NCI-H524 treated with DMSO at 0.1 percent for 48 hours (cell line): ENCODE measurements at regions not wholly inside any gene's neighbourhood (a gene's known extent, or its start where the extent isn't known, plus 50 kb on each side); places are given as distances from the start of the nearest gene placed in this dataset.

Experiments used
- DNase-seq: peaks from one replicate; lab custom pipeline; 2025; lab: John Stamatoyannopoulos, UW

GRCh38 chr3:176430244-176431037 is 766.8 kb downstream of the TBL1XR1 start:
- peak; percentile 49 for DNase-seq

GRCh38 chr3:176428552-176428951 is 768.7 kb downstream of the TBL1XR1 start:
- no peak for DNase-seq

DNA sequence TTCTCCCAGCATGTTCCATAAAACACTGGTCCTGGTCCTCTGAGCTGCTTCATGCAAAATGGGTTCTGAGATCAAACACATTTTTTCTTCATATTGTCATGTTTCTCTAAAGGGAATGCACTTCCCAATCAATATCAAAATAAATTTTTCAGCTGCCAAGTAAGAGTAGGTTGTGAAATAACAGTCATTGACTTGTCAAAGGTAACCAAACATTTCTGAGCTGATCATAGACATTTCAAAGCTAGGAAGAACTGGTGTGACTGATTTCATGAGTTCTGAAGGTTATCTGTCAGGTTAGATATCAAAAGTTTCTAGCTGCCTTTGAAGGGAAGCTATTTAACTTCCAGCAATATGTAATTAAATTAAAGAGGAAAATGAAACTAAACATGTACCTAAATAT is 770.9 kb downstream of the TBL1XR1 start:
- DNase-seq: no peak

DNA sequence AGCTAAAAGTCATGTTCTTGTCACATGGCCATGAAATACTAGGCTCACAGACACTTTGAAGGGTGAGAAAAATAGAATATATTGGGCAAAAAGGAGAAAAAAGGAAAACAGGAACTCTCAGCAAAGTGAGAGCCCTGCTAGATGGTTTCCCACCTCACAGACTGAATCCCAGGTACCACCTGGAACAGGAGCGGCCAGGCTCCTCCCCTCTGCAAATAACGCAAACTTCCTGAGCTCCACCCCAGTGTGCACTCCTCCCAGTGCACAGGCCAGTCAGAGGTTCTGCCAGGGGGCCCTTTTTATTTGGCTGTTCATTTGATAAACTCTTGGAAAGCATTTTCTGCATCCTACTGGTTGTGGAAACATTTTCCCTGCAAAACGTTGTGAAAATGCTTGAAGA is 780.4 kb downstream of the TBL1XR1 start:
- DNase-seq: no peak

DNA sequence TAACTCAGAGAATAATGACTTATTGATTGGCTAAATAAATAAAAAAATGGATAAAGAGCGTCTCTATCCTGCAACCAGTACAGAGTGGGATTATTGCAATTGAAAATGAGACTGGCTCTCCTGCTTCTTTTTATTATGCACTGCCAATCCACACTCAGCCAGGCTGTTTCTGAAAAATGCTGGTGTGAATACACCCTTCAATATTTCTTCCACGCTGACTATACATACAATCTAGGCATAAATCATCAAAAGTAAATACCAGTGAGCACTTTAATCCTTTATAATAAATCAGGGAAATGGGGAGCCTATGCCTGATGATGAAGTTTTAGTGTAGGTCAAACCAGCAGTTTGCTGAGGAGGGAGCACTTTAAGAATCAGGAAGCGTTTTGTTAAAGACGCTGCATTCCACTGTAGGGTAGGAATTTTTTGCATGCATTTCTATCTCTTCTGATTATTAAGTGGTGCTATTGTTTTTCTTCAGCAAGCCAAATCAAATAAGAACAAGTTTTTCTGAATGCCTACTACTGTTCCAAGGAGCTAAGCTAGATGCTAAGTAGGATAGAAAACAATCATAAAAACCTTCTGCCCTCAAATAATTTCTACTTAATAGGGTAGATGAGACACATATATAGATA is 781.5 kb downstream of the TBL1XR1 start:
- no peak for DNase-seq

DNA sequence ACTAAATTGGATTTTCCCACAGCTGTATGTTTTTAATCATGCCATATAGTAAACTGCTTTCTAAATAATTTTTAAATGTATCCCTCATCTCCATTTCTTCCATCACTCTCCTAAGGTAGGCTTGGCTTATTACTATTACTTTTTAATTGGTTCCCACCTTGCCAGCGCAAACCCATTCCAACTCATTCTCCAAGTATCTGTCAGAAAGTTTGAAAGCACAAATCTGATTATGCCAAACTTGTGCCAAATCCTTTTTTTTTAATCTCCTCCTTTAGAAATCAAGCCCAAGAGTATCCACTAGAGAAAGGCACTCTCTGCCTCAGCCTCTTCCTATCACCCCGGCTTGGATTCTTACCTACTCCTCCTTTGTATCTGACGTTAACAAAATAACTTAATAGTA is 784.5 kb downstream of the TBL1XR1 start:
- no peak for DNase-seq

- no peak for DNase-seq
Observed at GRCh38 chr3:176403531-176403930, 793.8 kb downstream of the TBL1XR1 start.

DNA sequence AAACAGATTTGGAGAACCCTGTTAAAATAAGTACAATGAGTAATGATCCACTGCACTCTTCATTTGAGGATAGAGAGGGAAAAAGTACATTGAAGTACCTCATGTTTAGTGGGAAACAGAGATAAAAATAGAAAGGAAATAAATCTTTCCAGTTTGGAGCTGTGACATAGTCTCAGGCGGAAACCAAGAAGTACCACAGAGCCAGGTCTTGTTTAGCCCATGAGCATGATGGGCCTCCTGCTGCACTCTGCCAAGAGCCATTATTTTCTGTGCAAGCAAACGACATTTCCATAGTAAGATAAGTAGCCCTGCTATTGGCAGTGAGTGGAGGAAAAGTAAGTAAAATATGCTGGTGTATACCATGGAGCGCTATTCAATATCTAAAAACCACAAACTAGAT is 796.1 kb downstream of the TBL1XR1 start:
- no peak for DNase-seq

- no peak for DNase-seq
Observed at GRCh38 chr3:176399193-176399592, 798.1 kb downstream of the TBL1XR1 start.

- no peak for DNase-seq
Observed at GRCh38 chr3:176395240-176395639, 802.0 kb downstream of the TBL1XR1 start.

- DNase-seq: no peak
Observed at GRCh38 chr3:176378789-176379188, 818.5 kb downstream of the TBL1XR1 start.

DNA sequence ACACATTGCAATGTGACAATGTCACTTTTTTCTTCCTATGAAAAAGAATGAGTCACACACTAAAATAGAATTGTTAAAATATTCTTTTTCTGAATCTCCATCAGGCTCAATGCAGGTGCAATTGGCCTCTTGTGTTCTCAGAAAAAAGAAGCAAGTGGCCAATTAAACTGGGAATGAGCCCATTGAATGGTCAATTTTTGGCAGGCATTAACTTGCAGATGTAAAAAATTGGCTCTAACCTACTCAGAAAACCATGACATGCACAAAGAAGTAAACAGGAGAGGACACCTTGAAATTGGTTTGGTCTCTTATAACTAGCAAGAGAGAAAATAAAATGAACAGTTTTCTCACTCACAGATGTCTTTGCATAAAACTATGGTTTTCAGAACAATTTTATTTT is 820.8 kb downstream of the TBL1XR1 start:
- DNase-seq: no peak

DNA sequence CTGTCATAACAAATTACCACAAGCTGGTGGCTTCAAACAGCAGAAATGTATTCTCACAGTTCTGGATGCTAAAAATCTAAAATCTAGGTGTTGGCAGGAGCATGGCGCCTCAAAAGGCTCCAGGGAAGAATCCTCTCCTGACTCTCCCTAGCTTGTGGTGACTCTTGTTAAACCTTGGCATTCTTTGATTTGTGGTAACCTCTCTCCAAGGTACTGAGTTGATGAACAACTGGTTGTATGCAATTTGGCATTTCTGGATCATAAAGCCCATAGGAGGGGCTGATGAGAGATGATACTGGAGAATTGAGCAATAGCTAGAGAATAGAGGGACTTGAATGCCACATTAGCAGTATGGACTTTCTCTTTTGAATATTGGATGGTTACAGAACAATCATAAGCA is 821.8 kb downstream of the TBL1XR1 start:
- DNase-seq: no peak

DNA sequence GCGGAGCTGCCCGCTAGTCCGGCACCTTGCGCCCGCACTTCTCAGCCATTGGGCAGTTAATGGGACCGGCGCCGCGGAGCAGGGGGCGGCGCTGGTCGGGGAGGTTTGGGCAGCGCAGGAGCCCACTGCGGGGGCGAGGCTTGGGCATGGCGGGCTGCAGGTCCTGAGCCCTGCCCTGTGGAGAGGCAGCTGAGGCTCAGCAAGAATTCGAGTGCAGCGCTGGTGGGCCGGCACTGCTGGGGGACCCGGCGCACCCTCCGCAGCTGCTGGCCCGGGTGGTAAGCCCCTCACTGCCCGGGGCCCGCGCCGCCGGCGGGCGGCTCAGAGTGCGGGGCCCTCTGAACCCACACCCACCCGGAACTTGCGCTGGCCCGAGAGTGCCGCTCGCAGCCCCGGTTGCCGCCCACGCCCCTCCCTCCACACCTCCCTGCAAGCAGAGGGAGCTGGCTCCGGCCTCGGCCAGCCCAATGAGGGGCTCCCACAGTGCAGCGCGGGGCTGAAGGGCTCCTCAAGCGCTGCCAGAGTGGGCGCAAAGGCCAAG is 835.0 kb downstream of the TBL1XR1 start:
- DNase-seq: no peak

GRCh38 chr3:176359211-176359610 is 838.1 kb downstream of the TBL1XR1 start:
- no peak for DNase-seq

- DNase-seq: no peak
Observed at GRCh38 chr3:176357891-176358290, 839.4 kb downstream of the TBL1XR1 start.

DNA sequence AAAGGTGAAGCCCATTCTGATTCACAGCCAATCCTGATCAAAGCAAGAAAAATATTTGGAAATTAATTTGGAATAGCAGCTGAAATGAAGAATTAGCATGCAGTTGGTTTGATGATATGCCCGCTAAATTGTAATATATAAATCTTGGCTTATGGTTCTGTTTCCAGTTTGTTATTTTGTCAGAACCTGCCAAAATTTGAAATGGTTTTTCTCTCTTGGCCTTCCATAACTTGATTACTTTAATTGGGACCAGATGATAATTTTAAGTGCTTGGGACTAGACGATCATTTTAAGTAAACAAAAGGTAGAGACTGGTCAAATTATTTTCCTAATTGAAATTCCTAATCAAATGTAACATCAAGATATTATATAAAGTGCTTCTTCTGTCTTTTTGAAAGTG is 842.4 kb downstream of the TBL1XR1 start:
- DNase-seq: no peak

- no peak for DNase-seq
Observed at GRCh38 chr3:176352716-176353334, 844.5 kb downstream of the TBL1XR1 start.

DNA sequence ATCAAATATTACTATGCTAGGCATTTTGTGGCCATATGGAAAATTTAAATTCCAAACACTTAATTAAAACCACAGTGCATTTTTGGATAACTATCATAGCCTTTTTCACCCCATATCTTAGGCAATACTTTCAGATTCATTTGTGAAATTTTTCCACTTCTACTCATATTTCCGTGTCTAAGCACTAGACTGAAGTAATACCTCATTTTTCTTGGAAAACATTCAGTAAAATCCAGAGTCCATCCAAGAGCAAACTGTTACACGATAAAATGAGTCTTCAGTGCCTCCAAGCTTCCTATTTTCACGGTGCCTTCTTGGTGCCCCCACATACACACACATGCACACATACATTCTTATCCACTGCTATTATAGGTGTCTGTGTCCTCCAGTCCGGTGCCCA is 845.9 kb downstream of the TBL1XR1 start:
- no peak for DNase-seq

DNA sequence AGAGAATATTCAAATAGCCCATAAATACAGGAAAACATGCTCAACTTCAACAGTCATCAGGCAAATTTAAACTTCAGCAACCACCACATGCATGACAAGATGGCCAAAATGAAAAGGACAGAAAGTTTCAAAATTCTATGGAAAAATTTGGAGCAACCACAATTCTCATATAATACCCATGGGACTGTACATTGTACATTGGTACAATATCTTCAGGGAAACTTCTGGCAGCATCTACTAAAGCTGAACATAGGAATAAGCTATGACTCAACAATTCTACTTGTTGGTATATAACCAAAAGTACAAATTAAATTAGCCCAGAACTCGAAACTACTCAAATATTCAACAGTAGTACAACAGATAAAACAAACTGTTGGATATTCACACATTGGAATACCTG is 847.6 kb downstream of the TBL1XR1 start:
- DNase-seq: no peak

- no peak for DNase-seq
Observed at GRCh38 chr3:176347424-176348146, 849.7 kb downstream of the TBL1XR1 start.

GRCh38 chr3:176341963-176342362 is 855.3 kb downstream of the TBL1XR1 start:
- no peak for DNase-seq
